GM23338 (cell line): ENCODE measurements at regions not wholly inside any gene's neighbourhood (a gene's known extent, or its start where the extent isn't known, plus 50 kb on each side); places are given as distances from the start of the nearest gene placed in this dataset.

Source experiments
- ATAC-seq: fragments of 200-7000 bp; cut with Tn5 transposase; 3 replicates; pipeline ENCODE4 v1.9.1; 2020
- DNase-seq: peaks from one replicate; pipeline ENCODE4 v3.0.0-alpha.2; 2015; ENCODE audit warnings: low spot score
- H2AFZ ChIP-seq: fragments of 200-600 bp; sonication (generic); 2 replicates; pipeline ENCODE4 v1.8.0; 2016; ENCODE audit warnings: antibody characterized with exemption, mild to moderate bottlenecking, moderate library complexity
- H3F3A ChIP-seq: fragments of 200-600 bp; sonication (generic); replicated peaks from 2 replicates; pipeline ENCODE4 v1.8.0; 2017; ENCODE audit warnings: antibody characterized with exemption, mixed run types, low read depth
- H3K27ac ChIP-seq: fragments of 200-600 bp; sonication (generic); 2 replicates; pipeline ENCODE4 v1.6.1; 2016; ENCODE audit warnings: low read depth
- H3K27me3 ChIP-seq: fragments of 200-600 bp; sonication (generic); 2 replicates; pipeline ENCODE4 v1.8.0; 2016; ENCODE audit warnings: mild to moderate bottlenecking, mixed run types, moderate library complexity; ENCODE audit not compliant: insufficient read depth
- H3K36me3 ChIP-seq: fragments of 200-600 bp; sonication (generic); 2 replicates; pipeline ENCODE4 v1.8.0; 2016; ENCODE audit warnings: mild to moderate bottlenecking; ENCODE audit not compliant: insufficient read depth
- H3K4me1 ChIP-seq: fragments of 200-600 bp; sonication (generic); 2 replicates; pipeline ENCODE4 v1.8.0; 2016; ENCODE audit warnings: mild to moderate bottlenecking, moderate library complexity; ENCODE audit not compliant: insufficient read depth
- H3K4me2 ChIP-seq: fragments of 200-600 bp; sonication (generic); 2 replicates; pipeline ENCODE4 v1.7.1; 2017; ENCODE audit warnings: mixed run types
- H3K4me3 ChIP-seq: fragments of 200-600 bp; sonication (generic); 2 replicates; pipeline ENCODE4 v1.6.1; 2016; ENCODE audit warnings: mixed run types
- H3K79me2 ChIP-seq: fragments of 200-600 bp; sonication (generic); replicated peaks from 2 replicates; pipeline ENCODE4 v1.8.0; 2017; ENCODE audit warnings: mild to moderate bottlenecking; ENCODE audit not compliant: insufficient read depth
- H3K9me2 ChIP-seq: fragments of 200-600 bp; sonication (generic); 2 replicates; pipeline ENCODE4 v1.8.0; 2017; ENCODE audit not compliant: insufficient read depth
- H4K20me1 ChIP-seq: fragments of 200-600 bp; sonication (generic); replicated peaks from 2 replicates; pipeline ENCODE4 v1.8.0; 2017; ENCODE audit warnings: mild to moderate bottlenecking; ENCODE audit not compliant: insufficient read depth
- H3K27ac Mint-ChIP-seq: 2 replicates; pipeline ENCODE4 v1.8.0; 2020; ENCODE audit warnings: inconsistent platforms, mild to moderate bottlenecking, moderate library complexity, mixed read lengths
- H3K27me3 Mint-ChIP-seq: 3 replicates; pipeline ENCODE4 v1.8.0; 2022; ENCODE audit warnings: low read depth, mild to moderate bottlenecking, moderate library complexity, mixed read lengths, inconsistent platforms; ENCODE audit not compliant: insufficient read depth, poor library complexity
- H3K36me3 Mint-ChIP-seq: 3 replicates; pipeline ENCODE4 v1.8.0; 2021; ENCODE audit warnings: low read depth, mild to moderate bottlenecking, inconsistent platforms, moderate library complexity, mixed read lengths
- H3K4me1 Mint-ChIP-seq: 3 replicates; pipeline ENCODE4 v1.8.0; 2020; ENCODE audit warnings: mild to moderate bottlenecking, inconsistent platforms, mixed read lengths
- H3K4me3 Mint-ChIP-seq: 3 replicates; pipeline ENCODE4 v1.8.0; 2021; ENCODE audit warnings: moderate library complexity, mild to moderate bottlenecking, inconsistent platforms, mixed read lengths
- H3K9me3 Mint-ChIP-seq: 3 replicates; pipeline ENCODE4 v1.8.0; 2020; ENCODE audit warnings: moderate library complexity, mild to moderate bottlenecking, inconsistent platforms, mixed read lengths
- EZH2 ChIP-seq: fragments of 200-600 bp; sonication (generic); IDR thresholded peaks from one replicate; pipeline ENCODE4 v1.8.0; 2017; ENCODE audit warnings: antibody characterized with exemption, mild to moderate bottlenecking, low read depth; ENCODE audit not compliant: unreplicated experiment
- JUNB ChIP-seq: IDR thresholded peaks from one replicate; pipeline ENCODE4 v1.6.1; 2016; ENCODE audit warnings: antibody characterized with exemption; ENCODE audit not compliant: unreplicated experiment
- NANOG ChIP-seq: IDR thresholded peaks from 2 replicates; pipeline ENCODE4 v1.6.1; 2016; ENCODE audit warnings: antibody characterized with exemption, borderline replicate concordance
- POLR2AphosphoS5 ChIP-seq: IDR thresholded peaks from 2 replicates; pipeline ENCODE4 v1.6.1; 2016; ENCODE audit warnings: antibody characterized with exemption, low read depth
- STAT1 ChIP-seq: IDR thresholded peaks from one replicate; pipeline ENCODE4 v1.6.1; 2016; ENCODE audit warnings: antibody characterized with exemption; ENCODE audit not compliant: unreplicated experiment
- ZNF114 ChIP-seq: fragments of 250-450 bp; sonication (Bioruptor Pico); IDR thresholded peaks from 2 replicates; pipeline ENCODE4 v1.5.0; 2020; ENCODE audit warnings: mild to moderate bottlenecking, moderate library complexity
- ZNF331 ChIP-seq: fragments of 250-450 bp; sonication (Bioruptor Pico); IDR thresholded peaks from 2 replicates; pipeline ENCODE4 v1.5.0; 2020; ENCODE audit warnings: low read depth, mild to moderate bottlenecking, moderate library complexity
- TF ChIP-seq, protein P1 (sequence below): fragments of 250-450 bp; sonication (Bioruptor Pico); IDR thresholded peaks from 2 replicates; pipeline ENCODE4 v1.5.0; 2020; ENCODE audit warnings: mild to moderate bottlenecking, moderate library complexity
- TF ChIP-seq, protein P2 (sequence below): IDR thresholded peaks from one replicate; pipeline ENCODE4 v1.6.1; 2018; ENCODE audit warnings: antibody characterized with exemption; ENCODE audit not compliant: unreplicated experiment
- TF ChIP-seq, protein P3 (sequence below): IDR thresholded peaks from 2 replicates; pipeline ENCODE4 v1.6.1; 2016; ENCODE audit warnings: antibody characterized with exemption
- TF ChIP-seq, protein P4 (sequence below), 2 experiments: fragments of 200-600 bp in 1 of 2; sonication (generic) in 1 of 2; conservative IDR thresholded peaks; 2 replicates each; pipeline versions ENCODE4 v1.5.1 to v1.6.1; 2016 to 2017; ENCODE audit warnings: antibody characterized with exemption in 2 of 2, low read depth in 2 of 2, mild to moderate bottlenecking in 2 of 2, moderate library complexity in 1 of 2

DNA sequence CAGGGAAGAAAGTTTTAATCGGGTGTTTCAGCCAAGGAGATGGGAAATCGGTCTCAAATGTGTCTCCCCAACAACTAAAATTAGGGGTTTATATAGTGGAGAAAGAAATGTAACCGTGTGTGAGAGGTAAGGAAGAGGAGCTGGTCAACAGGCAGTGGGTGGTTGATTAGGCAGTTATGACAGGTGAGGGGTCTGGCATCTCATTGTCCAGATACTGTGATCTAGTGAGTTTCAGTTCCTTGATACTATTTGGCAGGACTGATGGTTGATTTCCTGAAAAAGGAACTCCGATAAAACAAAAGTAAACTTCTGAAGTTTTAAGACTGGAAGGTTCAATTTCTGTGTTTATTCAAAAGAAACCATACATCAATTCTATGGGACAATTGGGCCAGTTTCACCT lies 197.9 kb downstream of the LPIN1 start (continued):
- TF ChIP-seq, protein P1, sequence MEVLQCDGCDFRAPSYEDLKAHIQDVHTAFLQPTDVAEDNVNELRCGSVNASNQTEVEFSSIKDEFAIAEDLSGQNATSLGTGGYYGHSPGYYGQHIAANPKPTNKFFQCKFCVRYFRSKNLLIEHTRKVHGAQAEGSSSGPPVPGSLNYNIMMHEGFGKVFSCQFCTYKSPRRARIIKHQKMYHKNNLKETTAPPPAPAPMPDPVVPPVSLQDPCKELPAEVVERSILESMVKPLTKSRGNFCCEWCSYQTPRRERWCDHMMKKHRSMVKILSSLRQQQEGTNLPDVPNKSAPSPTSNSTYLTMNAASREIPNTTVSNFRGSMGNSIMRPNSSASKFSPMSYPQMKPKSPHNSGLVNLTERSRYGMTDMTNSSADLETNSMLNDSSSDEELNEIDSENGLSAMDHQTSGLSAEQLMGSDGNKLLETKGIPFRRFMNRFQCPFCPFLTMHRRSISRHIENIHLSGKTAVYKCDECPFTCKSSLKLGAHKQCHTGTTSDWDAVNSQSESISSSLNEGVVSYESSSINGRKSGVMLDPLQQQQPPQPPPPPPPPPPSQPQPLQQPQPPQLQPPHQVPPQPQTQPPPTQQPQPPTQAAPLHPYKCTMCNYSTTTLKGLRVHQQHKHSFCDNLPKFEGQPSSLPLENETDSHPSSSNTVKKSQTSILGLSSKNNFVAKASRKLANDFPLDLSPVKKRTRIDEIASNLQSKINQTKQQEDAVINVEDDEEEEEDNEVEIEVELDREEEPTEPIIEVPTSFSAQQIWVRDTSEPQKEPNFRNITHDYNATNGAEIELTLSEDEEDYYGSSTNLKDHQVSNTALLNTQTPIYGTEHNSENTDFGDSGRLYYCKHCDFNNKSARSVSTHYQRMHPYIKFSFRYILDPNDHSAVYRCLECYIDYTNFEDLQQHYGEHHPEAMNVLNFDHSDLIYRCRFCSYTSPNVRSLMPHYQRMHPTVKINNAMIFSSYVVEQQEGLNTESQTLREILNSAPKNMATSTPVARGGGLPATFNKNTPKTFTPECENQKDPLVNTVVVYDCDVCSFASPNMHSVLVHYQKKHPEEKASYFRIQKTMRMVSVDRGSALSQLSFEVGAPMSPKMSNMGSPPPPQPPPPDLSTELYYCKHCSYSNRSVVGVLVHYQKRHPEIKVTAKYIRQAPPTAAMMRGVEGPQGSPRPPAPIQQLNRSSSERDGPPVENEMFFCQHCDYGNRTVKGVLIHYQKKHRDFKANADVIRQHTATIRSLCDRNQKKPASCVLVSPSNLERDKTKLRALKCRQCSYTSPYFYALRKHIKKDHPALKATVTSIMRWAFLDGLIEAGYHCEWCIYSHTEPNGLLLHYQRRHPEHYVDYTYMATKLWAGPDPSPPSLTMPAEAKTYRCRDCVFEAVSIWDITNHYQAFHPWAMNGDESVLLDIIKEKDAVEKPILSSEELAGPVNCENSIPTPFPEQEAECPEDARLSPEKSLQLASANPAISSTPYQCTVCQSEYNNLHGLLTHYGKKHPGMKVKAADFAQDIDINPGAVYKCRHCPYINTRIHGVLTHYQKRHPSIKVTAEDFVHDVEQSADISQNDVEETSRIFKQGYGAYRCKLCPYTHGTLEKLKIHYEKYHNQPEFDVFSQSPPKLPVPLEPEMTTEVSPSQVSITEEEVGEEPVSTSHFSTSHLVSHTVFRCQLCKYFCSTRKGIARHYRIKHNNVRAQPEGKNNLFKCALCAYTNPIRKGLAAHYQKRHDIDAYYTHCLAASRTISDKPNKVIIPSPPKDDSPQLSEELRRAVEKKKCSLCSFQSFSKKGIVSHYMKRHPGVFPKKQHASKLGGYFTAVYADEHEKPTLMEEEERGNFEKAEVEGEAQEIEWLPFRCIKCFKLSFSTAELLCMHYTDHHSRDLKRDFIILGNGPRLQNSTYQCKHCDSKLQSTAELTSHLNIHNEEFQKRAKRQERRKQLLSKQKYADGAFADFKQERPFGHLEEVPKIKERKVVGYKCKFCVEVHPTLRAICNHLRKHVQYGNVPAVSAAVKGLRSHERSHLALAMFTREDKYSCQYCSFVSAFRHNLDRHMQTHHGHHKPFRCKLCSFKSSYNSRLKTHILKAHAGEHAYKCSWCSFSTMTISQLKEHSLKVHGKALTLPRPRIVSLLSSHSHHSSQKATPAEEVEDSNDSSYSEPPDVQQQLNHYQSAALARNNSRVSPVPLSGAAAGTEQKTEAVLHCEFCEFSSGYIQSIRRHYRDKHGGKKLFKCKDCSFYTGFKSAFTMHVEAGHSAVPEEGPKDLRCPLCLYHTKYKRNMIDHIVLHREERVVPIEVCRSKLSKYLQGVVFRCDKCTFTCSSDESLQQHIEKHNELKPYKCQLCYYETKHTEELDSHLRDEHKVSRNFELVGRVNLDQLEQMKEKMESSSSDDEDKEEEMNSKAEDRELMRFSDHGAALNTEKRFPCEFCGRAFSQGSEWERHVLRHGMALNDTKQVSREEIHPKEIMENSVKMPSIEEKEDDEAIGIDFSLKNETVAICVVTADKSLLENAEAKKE (CRISPR knock-in tag): no peak
- TF ChIP-seq NANOG (no peak), ZNF331 (no peak), ZNF114 (CRISPR knock-in tag) (no peak), EZH2 (no peak)

DNA sequence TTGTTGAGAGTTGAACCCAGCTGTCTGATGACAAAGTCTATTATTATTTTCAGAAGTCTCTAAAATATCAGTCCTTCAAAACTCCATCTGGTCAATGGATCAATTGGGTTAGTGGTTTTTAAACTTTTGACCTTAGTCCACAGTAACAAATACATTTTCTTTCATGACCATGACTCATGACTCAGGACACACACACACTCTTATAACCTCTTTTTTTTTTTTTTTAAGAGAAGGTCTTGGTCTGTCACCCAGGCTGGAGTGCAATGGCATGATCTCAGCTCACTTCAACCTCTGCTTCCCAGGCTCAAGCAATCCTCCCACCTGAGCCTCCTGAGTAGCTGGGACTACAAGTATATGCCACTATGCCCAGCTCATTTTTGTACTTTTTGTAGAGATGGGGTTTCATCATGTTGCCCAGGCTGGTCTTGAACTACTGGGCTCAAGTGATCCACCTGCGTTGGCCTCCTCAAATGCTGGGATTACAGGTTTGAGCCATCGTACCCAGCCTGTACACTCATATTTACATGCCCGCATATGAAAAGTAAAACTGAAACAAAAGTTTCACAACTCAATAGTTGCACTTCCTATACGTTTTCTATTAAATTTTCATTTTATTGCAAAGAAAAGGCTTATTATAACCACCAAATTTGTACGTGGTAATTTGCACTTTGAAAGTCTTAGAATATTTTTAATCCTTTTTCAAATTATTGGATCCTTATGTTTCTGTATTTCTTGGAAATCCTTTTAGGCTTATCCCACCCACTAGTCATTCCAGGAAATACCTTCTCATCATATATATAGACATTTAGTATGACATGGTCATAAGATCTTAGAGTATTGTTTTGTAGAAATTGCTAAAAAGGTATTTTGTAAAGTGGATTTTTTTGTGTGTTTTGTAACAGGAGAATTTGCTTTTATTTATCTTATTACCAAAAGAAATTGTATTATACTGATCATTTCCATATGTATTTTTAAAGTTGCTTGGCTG lies 199.0 kb downstream of the LPIN1 start:
- H3K27ac Mint-ChIP-seq: no peak overlapping the region
- no peaks in the 10 kb centered on the region for H3K9me3 Mint-ChIP-seq
- 0 out of 3 replicates have a peak, but pooled peaks cover 2% of the 10 kb centered on the region for H3K4me1 Mint-ChIP-seq
- no peaks in the 10 kb centered on the region for H3K36me3 Mint-ChIP-seq
- Histone ChIP-seq H3K27ac (no peak overlapping the region), H3K4me2 (no peak overlapping the region), H2AFZ (no peak overlapping the region), H3K4me1 (no peaks in the 10 kb centered on the region), H3K36me3 (no peaks in the 10 kb centered on the region), H4K20me1 (no peaks in the 10 kb centered on the region), H3K4me3 (no peak overlapping the region), H3K9me2 (0 out of 2 replicates have a peak, but pooled peaks cover 5% of the 10 kb centered on the region), H3F3A (no peaks in the 10 kb centered on the region), H3K27me3 (no peaks in the 10 kb centered on the region), H3K79me2 (no peaks in the 10 kb centered on the region)
- ATAC-seq: no peak
- no peaks in the 10 kb centered on the region for H3K27me3 Mint-ChIP-seq
- no peak overlapping the region for H3K4me3 Mint-ChIP-seq
- DNase-seq: no peak
- TF ChIP-seq, protein P2, sequence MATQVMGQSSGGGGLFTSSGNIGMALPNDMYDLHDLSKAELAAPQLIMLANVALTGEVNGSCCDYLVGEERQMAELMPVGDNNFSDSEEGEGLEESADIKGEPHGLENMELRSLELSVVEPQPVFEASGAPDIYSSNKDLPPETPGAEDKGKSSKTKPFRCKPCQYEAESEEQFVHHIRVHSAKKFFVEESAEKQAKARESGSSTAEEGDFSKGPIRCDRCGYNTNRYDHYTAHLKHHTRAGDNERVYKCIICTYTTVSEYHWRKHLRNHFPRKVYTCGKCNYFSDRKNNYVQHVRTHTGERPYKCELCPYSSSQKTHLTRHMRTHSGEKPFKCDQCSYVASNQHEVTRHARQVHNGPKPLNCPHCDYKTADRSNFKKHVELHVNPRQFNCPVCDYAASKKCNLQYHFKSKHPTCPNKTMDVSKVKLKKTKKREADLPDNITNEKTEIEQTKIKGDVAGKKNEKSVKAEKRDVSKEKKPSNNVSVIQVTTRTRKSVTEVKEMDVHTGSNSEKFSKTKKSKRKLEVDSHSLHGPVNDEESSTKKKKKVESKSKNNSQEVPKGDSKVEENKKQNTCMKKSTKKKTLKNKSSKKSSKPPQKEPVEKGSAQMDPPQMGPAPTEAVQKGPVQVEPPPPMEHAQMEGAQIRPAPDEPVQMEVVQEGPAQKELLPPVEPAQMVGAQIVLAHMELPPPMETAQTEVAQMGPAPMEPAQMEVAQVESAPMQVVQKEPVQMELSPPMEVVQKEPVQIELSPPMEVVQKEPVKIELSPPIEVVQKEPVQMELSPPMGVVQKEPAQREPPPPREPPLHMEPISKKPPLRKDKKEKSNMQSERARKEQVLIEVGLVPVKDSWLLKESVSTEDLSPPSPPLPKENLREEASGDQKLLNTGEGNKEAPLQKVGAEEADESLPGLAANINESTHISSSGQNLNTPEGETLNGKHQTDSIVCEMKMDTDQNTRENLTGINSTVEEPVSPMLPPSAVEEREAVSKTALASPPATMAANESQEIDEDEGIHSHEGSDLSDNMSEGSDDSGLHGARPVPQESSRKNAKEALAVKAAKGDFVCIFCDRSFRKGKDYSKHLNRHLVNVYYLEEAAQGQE: no peak
- TF ChIP-seq STAT1 (no peak), ZNF331 (no peak), POLR2AphosphoS5 (no peak), NANOG (no peak), ZNF114 (CRISPR knock-in tag) (no peak), JUNB (no peak)
- TF ChIP-seq, protein P3, sequence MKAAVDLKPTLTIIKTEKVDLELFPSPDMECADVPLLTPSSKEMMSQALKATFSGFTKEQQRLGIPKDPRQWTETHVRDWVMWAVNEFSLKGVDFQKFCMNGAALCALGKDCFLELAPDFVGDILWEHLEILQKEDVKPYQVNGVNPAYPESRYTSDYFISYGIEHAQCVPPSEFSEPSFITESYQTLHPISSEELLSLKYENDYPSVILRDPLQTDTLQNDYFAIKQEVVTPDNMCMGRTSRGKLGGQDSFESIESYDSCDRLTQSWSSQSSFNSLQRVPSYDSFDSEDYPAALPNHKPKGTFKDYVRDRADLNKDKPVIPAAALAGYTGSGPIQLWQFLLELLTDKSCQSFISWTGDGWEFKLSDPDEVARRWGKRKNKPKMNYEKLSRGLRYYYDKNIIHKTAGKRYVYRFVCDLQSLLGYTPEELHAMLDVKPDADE: no peak
- TF ChIP-seq, protein P4, sequence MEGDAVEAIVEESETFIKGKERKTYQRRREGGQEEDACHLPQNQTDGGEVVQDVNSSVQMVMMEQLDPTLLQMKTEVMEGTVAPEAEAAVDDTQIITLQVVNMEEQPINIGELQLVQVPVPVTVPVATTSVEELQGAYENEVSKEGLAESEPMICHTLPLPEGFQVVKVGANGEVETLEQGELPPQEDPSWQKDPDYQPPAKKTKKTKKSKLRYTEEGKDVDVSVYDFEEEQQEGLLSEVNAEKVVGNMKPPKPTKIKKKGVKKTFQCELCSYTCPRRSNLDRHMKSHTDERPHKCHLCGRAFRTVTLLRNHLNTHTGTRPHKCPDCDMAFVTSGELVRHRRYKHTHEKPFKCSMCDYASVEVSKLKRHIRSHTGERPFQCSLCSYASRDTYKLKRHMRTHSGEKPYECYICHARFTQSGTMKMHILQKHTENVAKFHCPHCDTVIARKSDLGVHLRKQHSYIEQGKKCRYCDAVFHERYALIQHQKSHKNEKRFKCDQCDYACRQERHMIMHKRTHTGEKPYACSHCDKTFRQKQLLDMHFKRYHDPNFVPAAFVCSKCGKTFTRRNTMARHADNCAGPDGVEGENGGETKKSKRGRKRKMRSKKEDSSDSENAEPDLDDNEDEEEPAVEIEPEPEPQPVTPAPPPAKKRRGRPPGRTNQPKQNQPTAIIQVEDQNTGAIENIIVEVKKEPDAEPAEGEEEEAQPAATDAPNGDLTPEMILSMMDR (conservative IDR thresholded peaks at IDR 0.05; ENCODE audit: low read depth in 2 of 2): no peak
